WERI-Rb-1 (cell line): ENCODE measurements at regions not wholly inside any gene's neighbourhood (a gene's known extent, or its start where the extent isn't known, plus 50 kb on each side); places are given as distances from the start of the nearest gene placed in this dataset.

Source experiments
- DNase-seq: peaks from one replicate; pipeline ENCODE4 v3.0.0-alpha.2; 2020
- H3K27ac ChIP-seq: fragments of 250-450 bp; sonication (Bioruptor Pico); 2 replicates; pipeline ENCODE4 v1.5.1; 2020; ENCODE audit warnings: mild to moderate bottlenecking, moderate library complexity
- H3K27me3 ChIP-seq: fragments of 250-450 bp; sonication (Bioruptor Pico); 2 replicates; pipeline ENCODE4 v1.5.1; 2021; ENCODE audit warnings: mild to moderate bottlenecking, low read depth, moderate library complexity; ENCODE audit not compliant: insufficient read depth, severe bottlenecking
- H3K36me3 ChIP-seq: fragments of 250-450 bp; sonication (Bioruptor Pico); 2 replicates; pipeline ENCODE4 v1.5.1; 2020; ENCODE audit warnings: mild to moderate bottlenecking, moderate library complexity
- H3K4me3 ChIP-seq: 2 replicates; pipeline ENCODE4 v1.5.1; 2011; ENCODE audit warnings: low read depth, mild to moderate bottlenecking, control low read depth, low read length
- H3K9me3 ChIP-seq: fragments of 250-450 bp; sonication (Bioruptor Pico); 2 replicates; pipeline ENCODE4 v1.5.1; 2021; ENCODE audit warnings: mild to moderate bottlenecking, moderate library complexity; ENCODE audit not compliant: severe bottlenecking
- TF ChIP-seq, protein P1 (sequence below): IDR thresholded peaks from 2 replicates; pipeline ENCODE4 v1.5.1; 2011; ENCODE audit warnings: low read depth, mild to moderate bottlenecking, control low read depth, inconsistent platforms, low read length

- Histone ChIP-seq H3K9me3 (peaks cover 4% of the 10 kb centered on the region), H3K27ac (no peak overlapping the region), H3K4me3 (no peak overlapping the region), H3K27me3 (no peaks in the 10 kb centered on the region), H3K36me3 (no peaks in the 10 kb centered on the region)
- no peak for DNase-seq
- TF ChIP-seq, protein P1, sequence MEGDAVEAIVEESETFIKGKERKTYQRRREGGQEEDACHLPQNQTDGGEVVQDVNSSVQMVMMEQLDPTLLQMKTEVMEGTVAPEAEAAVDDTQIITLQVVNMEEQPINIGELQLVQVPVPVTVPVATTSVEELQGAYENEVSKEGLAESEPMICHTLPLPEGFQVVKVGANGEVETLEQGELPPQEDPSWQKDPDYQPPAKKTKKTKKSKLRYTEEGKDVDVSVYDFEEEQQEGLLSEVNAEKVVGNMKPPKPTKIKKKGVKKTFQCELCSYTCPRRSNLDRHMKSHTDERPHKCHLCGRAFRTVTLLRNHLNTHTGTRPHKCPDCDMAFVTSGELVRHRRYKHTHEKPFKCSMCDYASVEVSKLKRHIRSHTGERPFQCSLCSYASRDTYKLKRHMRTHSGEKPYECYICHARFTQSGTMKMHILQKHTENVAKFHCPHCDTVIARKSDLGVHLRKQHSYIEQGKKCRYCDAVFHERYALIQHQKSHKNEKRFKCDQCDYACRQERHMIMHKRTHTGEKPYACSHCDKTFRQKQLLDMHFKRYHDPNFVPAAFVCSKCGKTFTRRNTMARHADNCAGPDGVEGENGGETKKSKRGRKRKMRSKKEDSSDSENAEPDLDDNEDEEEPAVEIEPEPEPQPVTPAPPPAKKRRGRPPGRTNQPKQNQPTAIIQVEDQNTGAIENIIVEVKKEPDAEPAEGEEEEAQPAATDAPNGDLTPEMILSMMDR, result no peak
Measured at GRCh38 chr4:106421441-106422296, 53.1 kb upstream of the GIMD1 start.

DNA sequence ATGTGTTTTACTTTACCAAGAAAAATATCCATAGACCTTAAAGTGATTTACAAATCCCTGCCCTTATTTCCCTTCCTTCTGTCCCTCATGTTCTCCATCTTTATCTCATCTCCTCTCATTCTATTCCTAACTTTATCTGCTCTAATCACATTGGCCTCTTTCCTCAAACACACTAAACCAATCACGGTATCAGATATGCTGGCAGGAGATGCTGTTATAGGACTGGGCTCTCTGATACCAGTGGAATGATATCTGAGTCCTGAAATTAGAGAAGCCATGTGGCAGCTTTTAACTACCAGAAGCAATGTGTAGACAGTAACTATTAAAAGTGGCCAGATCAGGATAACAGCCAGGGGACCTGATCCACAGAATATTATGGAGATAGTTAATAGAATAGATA, 49.9 kb upstream of the GIMD1 start:
- peaks cover 4% of the 10 kb centered on the region for H3K9me3 ChIP-seq
- DNase-seq, result no peak
- no peaks in the 10 kb centered on the region for H3K27me3 ChIP-seq
- no peaks in the 10 kb centered on the region for H3K36me3 ChIP-seq
- no peak overlapping the region for H3K4me3 ChIP-seq
- no peak overlapping the region for H3K27ac ChIP-seq
- TF ChIP-seq, protein P1, result no peak
